ENCODE measurements at regions not wholly inside any gene's neighbourhood (a gene's known extent, or its start where the extent isn't known, plus 50 kb on each side); places are given as distances from the start of the nearest gene placed in this dataset.

DNA sequence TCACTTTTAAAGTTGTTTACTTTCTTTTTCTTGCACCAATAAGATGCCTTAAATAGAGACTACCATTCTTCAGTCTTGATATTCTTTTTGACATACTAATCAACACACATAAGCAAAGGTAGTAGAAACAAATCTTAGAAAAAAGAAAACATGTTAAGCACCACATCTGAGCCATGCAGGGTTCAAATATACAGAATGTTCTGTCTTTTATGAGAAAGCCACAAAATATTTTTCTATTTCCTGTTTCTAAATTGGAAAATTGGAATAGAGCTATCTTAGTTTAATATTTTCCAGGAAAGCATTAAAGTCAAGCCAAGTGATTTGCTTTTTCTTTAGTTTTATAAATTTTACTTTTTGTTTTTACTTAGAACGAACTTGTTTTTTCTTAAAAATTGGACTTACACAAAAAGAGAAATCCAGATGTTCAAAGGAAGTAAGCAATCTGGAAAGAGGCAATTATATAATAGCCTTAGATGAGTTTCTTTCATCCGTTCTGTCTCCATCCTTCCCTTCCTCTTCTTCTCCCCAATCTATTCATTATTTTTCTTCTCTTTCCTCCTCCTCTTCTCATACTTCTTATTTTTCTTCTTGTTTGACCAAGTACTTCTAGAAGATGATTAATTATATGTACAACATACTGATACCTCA lies 731.7 kb downstream of the SQOR start:
- TF ChIP-seq, protein P1, sequence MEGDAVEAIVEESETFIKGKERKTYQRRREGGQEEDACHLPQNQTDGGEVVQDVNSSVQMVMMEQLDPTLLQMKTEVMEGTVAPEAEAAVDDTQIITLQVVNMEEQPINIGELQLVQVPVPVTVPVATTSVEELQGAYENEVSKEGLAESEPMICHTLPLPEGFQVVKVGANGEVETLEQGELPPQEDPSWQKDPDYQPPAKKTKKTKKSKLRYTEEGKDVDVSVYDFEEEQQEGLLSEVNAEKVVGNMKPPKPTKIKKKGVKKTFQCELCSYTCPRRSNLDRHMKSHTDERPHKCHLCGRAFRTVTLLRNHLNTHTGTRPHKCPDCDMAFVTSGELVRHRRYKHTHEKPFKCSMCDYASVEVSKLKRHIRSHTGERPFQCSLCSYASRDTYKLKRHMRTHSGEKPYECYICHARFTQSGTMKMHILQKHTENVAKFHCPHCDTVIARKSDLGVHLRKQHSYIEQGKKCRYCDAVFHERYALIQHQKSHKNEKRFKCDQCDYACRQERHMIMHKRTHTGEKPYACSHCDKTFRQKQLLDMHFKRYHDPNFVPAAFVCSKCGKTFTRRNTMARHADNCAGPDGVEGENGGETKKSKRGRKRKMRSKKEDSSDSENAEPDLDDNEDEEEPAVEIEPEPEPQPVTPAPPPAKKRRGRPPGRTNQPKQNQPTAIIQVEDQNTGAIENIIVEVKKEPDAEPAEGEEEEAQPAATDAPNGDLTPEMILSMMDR (IDR thresholded peaks at IDR 0.05; ENCODE audit: low read length): no peak
- TF ChIP-seq EZH2 (optimal IDR thresholded peaks at IDR 0.05; ENCODE audit: low read depth, low read length) (no peak), EZH2phosphoT487 (IDR thresholded peaks at IDR 0.05; ENCODE audit: low read length) (no peak)

All from MM.1S (cell line).